ENCODE measurements at regions not wholly inside any gene's neighbourhood (a gene's known extent, or its start where the extent isn't known, plus 50 kb on each side); places are given as distances from the start of the nearest gene placed in this dataset.

GRCh38 chr5:103422756-103423155 lies 139.8 kb downstream of the NUDT12 start:
- no peaks in the 10 kb centered on the region for H3K36me3 ChIP-seq (replicated peaks in 1 of 2; ENCODE audit: control extremely low read depth in 1 of 2, control insufficient read depth in 1 of 2, extremely low read depth in 1 of 2, insufficient read depth in 2 of 2, low read length in 1 of 2)
- CTCF ChIA-PET, result interaction anchor here (0.8 kb wide), 1 partner anchor 190 kb away, joined by 3 read pairs; no protein-coding TSS in a partner anchor
- no peak overlapping the region for H3K4me3 ChIP-seq (ENCODE audit: control extremely low read depth in 1 of 5, extremely low read depth in 1 of 5, insufficient read depth in 1 of 5, low read depth in 2 of 5, low read length in 4 of 5)
- no peak for ATAC-seq (ENCODE audit: low read depth)
- no peaks in the 10 kb centered on the region for H3K27me3 ChIP-seq (replicated peaks in 1 of 4; ENCODE audit: control extremely low read depth in 1 of 4, control insufficient read depth in 3 of 4, insufficient read depth in 4 of 4, low read length in 3 of 4)
- H3K4me1 Mint-ChIP-seq, result no peaks in the 10 kb centered on the region
- H3K27ac Mint-ChIP-seq, result no peak overlapping the region
- DNase-seq, result no peak
- no peak overlapping the region for H3K4me2 ChIP-seq (replicated peaks; ENCODE audit: low read depth, low read length, poor library complexity, severe bottlenecking)
- POLR2A ChIA-PET, result no interaction called here
- no peak overlapping the region for H3K9ac ChIP-seq (ENCODE audit: low read length)
- TF ChIP-seq, protein P1, sequence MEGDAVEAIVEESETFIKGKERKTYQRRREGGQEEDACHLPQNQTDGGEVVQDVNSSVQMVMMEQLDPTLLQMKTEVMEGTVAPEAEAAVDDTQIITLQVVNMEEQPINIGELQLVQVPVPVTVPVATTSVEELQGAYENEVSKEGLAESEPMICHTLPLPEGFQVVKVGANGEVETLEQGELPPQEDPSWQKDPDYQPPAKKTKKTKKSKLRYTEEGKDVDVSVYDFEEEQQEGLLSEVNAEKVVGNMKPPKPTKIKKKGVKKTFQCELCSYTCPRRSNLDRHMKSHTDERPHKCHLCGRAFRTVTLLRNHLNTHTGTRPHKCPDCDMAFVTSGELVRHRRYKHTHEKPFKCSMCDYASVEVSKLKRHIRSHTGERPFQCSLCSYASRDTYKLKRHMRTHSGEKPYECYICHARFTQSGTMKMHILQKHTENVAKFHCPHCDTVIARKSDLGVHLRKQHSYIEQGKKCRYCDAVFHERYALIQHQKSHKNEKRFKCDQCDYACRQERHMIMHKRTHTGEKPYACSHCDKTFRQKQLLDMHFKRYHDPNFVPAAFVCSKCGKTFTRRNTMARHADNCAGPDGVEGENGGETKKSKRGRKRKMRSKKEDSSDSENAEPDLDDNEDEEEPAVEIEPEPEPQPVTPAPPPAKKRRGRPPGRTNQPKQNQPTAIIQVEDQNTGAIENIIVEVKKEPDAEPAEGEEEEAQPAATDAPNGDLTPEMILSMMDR (IDR thresholded peaks at IDR 0.05), result no peak
- TF ChIP-seq EZH2 (IDR thresholded peaks at IDR 0.05; ENCODE audit: borderline replicate concordance, insufficient read depth, low read depth, low read length, poor library complexity, severe bottlenecking), result no peak
- intact Hi-C loops (cut with micrococcal nuclease), result no loop called here
- no peak overlapping the region for H2AFZ ChIP-seq (ENCODE audit: insufficient read depth, low read depth, low read length, poor library complexity, severe bottlenecking)
- H4K20me1 ChIP-seq (ENCODE audit: control insufficient read depth, insufficient read depth, low read length, poor library complexity, severe bottlenecking), result no peaks in the 10 kb centered on the region
- H3K4me3 Mint-ChIP-seq, result no peak overlapping the region
- no peaks in the 10 kb centered on the region for H3K9me3 Mint-ChIP-seq (ENCODE audit: insufficient read depth)
- H3K27ac ChIP-seq (ENCODE audit: low read length in 2 of 2), result no peak overlapping the region
- no peaks in the 10 kb centered on the region for H3K4me1 ChIP-seq (ENCODE audit: control insufficient read depth in 2 of 2, insufficient read depth in 2 of 2, low read length in 2 of 2)
- H3K79me2 ChIP-seq (ENCODE audit: control insufficient read depth, insufficient read depth, low read length), result no peaks in the 10 kb centered on the region
- H3K9me3 ChIP-seq (ENCODE audit: control extremely low read depth in 1 of 3, control insufficient read depth in 2 of 3, insufficient read depth in 1 of 3, low read length in 2 of 3), result no peaks in the 10 kb centered on the region
- H3K27me3 Mint-ChIP-seq, result no peaks in the 10 kb centered on the region

DNA sequence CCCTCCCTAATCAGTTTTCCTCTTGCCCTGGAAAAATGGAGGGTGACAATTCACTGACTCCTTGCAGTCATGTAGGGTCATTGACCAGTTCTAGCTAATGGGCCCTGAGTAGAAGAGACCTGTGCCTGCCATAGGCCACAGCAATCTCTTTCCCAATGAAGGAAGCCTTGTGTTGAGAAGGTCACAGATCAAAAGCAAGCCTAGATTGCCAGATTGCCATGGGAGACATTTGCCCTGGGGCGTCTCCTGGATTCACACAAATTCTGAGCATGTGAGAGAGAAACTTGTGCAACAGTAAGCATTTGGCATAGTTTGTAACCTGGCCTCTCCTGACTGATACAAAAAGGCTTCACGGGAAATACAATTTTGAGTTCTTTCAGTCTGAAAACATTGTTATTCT lies 148.0 kb downstream of the NUDT12 start:
- H3K79me2 ChIP-seq (ENCODE audit: control insufficient read depth, insufficient read depth, low read length), result no peaks in the 10 kb centered on the region
- no peak overlapping the region for H3K27ac ChIP-seq (ENCODE audit: low read length in 2 of 2)
- H2AFZ ChIP-seq (ENCODE audit: insufficient read depth, low read depth, low read length, poor library complexity, severe bottlenecking), result no peak overlapping the region
- H3K4me1 ChIP-seq (ENCODE audit: control insufficient read depth in 2 of 2, insufficient read depth in 2 of 2, low read length in 2 of 2), result no peaks in the 10 kb centered on the region
- H3K27ac Mint-ChIP-seq, result no peak overlapping the region
- CTCF ChIA-PET, result no interaction called here
- no peaks in the 10 kb centered on the region for H3K9me3 ChIP-seq (ENCODE audit: control extremely low read depth in 1 of 3, control insufficient read depth in 2 of 3, insufficient read depth in 1 of 3, low read length in 2 of 3)
- TF ChIP-seq EZH2 (IDR thresholded peaks at IDR 0.05; ENCODE audit: borderline replicate concordance, insufficient read depth, low read depth, low read length, poor library complexity, severe bottlenecking), result no peak
- no peak overlapping the region for H3K4me3 ChIP-seq (ENCODE audit: control extremely low read depth in 1 of 5, extremely low read depth in 1 of 5, insufficient read depth in 1 of 5, low read depth in 2 of 5, low read length in 4 of 5)
- POLR2A ChIA-PET, result no interaction called here
- peaks cover 13% of the 10 kb centered on the region for H3K27me3 Mint-ChIP-seq
- no peaks in the 10 kb centered on the region for H3K9me3 Mint-ChIP-seq (ENCODE audit: insufficient read depth)
- H3K4me2 ChIP-seq (replicated peaks; ENCODE audit: low read depth, low read length, poor library complexity, severe bottlenecking), result no peak overlapping the region
- no peaks in the 10 kb centered on the region for H3K27me3 ChIP-seq (replicated peaks in 1 of 4; ENCODE audit: control extremely low read depth in 1 of 4, control insufficient read depth in 3 of 4, insufficient read depth in 4 of 4, low read length in 3 of 4)
- no peak for DNase-seq
- no peak overlapping the region for H3K9ac ChIP-seq (ENCODE audit: low read length)
- intact Hi-C loops (cut with micrococcal nuclease), result no loop called here
- no peaks in the 10 kb centered on the region for H3K4me1 Mint-ChIP-seq
- ATAC-seq (ENCODE audit: low read depth), result no peak
- 100% methylated on average over 1 of the region's 2 CpGs for WGBS (ENCODE audit: insufficient coverage)
- H3K36me3 ChIP-seq (replicated peaks in 1 of 2; ENCODE audit: control extremely low read depth in 1 of 2, control insufficient read depth in 1 of 2, extremely low read depth in 1 of 2, insufficient read depth in 2 of 2, low read length in 1 of 2), result no peaks in the 10 kb centered on the region
- H3K4me3 Mint-ChIP-seq, result no peak overlapping the region
- H4K20me1 ChIP-seq (ENCODE audit: control insufficient read depth, insufficient read depth, low read length, poor library complexity, severe bottlenecking), result no peaks in the 10 kb centered on the region
